Hypothalamus (tissue), 51 donors: ENCODE measurements at regions not wholly inside any gene's neighbourhood (a gene's known extent, or its start where the extent isn't known, plus 50 kb on each side); places are given as distances from the start of the nearest gene placed in this dataset.

Experiments
- DNase-seq, 51 donors: peaks; one replicate each; lab custom pipeline; 2025; lab: John Stamatoyannopoulos, UW

DNA sequence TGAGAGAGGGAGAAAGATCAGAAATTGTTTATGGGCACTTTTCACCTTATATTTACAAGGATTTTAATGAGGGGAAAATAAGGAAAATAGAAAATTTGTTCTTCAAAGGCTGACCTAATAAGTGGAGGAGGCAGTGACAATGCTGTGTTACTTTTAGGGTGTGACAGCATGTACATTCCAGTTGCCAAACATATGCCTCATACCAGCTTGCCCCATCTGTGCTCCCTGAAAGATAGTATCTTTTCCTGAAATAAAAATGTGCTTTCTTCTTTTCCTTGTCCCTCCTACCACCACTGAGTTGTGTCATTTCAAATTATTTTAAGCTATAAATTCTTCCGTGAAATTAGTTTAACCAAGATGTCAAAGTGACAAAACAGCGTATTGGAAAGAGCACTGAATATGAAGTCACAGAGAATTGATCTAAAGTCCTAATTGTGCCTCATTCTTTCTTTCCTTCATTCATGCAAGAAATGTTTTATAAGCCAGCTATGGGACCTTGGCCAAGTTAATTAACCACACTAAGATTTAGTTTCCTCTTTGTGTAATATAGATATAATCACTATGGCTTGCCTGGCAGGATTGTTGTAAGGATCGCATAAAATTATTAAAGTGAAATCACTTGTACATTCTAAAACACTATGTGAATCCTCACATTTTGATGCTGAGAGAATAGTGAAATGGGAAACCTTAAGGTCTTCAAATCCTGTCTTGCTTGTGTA lies 1307.5 kb upstream of the TENM4 start:
- DNase-seq, result no peak

GRCh38 chr11:80746300-80746699 lies 1305.5 kb upstream of the TENM4 start:
- DNase-seq, result no peak

DNA sequence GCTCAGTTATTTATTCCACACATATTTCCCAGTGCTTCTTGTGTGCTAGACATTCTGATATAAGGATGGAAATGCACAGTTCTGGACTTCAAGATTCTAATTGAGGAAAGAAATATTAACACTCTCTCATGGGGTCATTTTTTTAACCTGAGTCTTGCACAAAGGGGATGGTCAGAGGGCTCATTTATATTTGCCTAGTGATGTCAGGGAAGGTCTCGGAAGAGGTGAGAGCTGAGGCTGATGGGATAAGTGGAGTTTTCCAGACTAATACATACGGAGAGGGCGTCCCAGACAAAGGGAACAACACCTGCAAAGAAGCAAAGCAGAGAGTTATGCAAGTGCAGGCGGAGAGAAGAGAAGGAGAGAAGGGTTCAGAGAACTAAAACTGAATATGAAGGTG lies 1304.6 kb upstream of the TENM4 start:
- no peak for DNase-seq

- no peak for DNase-seq
Measured at GRCh38 chr11:80733790-80734189, 1293.0 kb upstream of the TENM4 start.

DNA sequence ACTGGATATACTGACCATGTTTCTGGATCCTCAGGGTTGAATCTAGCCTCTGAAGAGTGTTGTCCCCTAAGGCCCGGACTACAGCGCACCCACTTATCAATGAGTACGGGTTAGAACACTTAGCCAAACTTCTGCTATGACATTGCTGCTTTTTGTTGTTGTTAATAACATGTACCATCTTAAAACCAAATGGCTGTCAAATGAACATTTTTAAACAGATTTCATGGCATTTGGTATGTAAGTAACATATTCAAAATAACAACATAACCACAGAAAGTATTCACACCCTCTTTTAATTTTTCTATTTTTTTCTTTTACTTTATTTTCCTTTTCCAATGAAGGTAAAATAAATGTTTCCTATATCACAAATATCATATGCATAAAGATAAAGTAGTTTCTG lies 1292.5 kb upstream of the TENM4 start:
- DNase-seq, result no peak

DNA sequence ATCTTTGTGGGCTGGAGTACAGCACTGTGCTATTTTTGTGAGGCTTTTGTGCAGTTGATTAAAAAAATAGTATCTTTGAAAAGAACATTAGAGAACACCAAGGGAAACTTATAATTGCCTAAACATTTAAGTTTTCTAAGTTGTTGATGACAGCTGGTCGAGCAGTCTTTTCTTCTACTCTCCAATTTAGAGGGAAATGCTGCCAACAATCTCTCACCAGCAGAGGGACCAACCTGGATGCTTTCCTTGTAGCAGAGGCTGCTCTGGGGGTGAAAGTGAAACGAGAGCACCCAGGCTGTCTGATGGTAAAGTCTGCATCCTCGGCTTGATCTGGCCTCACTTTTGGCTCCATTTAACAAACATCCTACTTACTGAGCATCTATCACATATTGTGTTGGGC lies 1286.5 kb upstream of the TENM4 start:
- DNase-seq, result peak in 4 of 51 donors; percentile 0 to 45 (median 4)

GRCh38 chr11:80726236-80726635 lies 1285.4 kb upstream of the TENM4 start:
- DNase-seq, result no peak

GRCh38 chr11:80724366-80724765 lies 1283.5 kb upstream of the TENM4 start:
- DNase-seq, result no peak

DNA sequence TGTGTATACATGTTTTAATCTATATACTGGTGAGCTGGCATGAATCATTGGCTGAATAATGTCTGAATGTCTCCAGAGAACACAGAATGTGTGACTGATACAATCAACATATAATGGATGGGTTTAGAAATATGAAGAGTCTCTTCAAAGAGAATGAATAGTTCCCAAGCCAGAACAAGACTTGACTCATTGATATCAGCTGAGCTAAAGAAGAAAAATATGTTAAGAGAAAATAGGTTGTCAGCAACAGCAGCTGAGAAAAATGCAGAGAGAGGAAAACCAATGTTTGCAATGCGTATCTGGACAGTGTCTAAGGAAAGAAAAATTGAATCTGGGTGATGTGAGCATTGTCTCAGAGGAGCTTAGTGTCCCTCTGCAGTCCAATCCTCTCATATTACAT lies 1281.8 kb upstream of the TENM4 start:
- no peak for DNase-seq

DNA sequence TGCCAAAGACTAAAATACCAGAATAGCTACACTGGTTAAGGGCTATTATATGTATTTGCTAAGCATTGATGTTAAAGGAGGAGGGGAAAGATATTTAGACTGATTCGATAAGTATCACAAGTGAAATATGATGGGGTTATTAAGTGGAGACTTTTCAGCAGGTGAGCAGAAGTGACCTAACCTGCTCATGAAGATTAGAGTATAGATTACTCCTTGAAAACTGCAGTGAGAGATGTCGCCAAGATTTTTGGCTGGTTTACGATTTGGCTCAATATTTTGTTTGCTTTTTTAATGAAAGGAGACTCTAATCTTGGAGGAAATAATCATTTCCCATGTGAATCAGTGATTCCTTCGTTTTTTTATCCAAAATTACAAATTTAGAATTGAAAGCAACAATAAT lies 1279.5 kb upstream of the TENM4 start:
- no peak for DNase-seq

DNA sequence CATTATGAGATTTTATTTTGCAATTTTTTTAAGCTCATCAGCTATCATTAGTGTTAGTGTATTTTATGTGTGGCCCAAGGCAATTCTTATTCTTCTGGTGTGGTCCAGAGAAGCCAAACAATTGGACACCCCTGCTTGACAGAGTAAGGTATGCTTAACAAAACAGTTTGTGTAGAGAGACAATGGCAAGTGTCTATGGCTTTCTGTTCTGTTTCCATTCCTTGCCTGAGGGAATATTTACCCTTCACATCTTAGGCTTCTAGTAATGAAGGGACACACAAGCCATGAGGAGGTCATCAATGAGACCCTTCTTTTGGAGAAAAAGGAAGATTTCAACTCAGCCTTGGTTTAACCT lies 1278.4 kb upstream of the TENM4 start:
- no peak for DNase-seq

DNA sequence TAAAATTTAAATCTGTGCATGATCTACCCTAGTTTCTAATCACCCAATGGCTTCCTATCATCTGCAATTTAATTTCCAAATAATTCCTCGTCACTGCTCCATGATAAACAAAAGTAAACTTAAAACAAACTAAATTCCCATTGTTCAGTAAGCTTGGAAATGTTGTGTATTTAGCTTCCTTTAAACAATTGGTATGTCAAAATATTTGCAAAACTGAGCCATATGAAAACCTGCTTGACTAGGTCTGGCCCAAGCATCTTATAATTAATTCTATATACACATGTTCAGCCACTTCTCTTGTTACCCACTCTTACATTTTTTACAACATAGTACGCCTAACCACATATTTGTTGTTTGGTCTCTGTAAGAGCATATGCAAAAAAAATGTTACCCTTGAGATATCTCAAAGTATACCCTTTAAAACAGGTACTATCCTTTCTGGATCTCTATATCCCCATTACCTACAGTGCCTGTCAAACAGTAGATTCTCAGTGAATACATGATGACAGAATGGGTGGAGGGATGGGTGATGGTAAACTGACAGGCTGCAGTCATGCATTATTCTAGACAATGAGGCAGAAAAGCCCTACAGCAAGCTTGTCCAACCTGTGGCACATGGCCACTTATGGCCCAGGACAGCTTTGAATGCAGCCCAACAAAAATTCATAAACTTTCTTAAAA lies 1277.9 kb upstream of the TENM4 start:
- DNase-seq, result no peak

- peak in 1 of 51 donors; percentile 22 for DNase-seq
Measured at GRCh38 chr11:80702264-80702663, 1261.4 kb upstream of the TENM4 start.

DNA sequence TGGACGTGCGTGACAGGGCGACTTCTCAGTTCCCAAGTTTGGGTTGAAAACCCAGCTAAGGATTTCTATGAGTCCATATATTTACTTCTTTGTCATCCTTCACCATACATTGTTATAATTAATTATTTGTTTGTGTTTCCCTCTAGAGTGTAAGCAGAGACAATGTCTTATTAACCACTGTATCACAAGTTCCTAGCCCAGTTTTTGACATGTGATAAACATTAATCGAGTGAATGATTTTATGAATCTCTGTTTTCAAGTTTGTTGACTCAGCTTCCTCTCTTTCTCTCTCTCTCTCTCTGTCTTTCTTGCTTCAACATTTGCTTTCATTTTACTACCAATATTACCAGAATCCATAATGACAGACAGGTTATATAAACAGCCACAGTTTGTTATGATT lies 1259.6 kb upstream of the TENM4 start:
- DNase-seq, result no peak

DNA sequence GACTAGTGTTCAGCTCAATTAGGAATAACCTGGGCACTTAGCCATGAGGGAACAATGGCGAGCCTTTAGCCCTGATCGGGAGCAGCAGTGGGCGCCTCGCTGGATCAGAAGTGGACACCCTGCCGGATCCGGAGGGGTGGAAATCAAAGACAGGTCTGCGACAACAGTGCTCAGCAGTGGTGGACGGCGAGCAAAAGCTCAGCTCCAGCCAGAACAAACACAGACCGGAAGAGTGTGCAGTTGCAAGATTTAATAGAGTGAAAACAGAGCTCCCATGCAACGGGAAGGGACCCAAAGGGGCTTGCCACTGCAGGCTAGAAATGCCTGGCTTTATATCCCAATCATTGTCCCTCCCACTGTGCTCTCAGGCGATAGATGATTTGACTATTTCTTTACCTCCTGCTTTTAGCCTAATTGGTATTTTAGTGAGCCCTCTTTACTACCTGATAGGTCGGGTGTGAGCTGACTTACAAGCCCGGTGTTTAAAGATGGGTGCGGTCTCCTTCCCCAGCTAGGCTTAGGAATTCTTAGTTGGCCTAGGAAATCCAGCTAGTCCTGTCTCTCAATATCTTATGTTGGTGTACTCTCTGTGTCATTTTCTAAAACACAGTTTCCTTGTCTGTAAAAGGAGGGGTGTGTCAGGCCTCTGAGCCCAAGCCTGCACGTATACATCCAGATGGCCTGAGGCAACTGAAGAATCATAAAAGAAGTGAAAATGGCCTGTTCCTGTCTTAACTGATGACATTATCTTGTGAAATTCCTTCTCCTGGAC lies 1258.8 kb upstream of the TENM4 start:
- peak in 3 of 51 donors; percentile 0 to 3 (median 2) for DNase-seq

DNA sequence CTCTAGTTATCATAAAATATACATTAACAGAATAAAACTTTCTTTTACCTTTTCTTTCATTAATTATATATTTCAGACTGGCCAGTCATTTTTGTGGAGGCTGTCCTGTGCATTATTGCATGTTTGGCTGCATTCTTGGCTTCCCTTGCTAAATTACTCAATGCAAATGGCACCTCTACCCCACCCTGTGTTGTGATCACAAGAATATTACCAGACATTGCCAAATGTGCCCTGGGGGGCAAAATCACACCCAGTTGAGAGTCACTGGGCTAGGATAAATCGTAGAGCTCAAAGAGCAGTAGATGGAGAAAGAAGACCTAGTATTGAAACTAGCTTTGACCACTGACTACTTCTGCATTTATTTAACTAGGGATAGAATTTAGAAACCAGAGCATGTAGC lies 1257.8 kb upstream of the TENM4 start:
- no peak for DNase-seq

DNA sequence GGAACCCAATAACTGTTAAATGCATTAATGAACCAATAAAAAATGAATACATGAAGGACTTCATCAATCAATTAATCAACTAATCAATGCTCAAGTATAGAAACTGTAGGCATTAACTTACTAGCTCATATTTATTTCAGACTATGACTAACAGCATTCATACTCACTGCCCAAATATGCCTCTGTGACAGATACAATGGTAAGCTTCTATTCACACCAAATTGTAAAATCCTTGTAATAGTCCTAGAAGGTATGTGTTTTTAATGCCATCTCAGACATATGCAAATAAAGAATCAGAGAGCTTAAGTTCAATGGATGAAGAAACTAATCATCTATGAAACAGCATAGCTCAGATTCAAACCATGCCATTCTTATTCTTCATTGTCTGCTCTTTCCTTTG lies 1253.6 kb upstream of the TENM4 start:
- DNase-seq, result no peak

DNA sequence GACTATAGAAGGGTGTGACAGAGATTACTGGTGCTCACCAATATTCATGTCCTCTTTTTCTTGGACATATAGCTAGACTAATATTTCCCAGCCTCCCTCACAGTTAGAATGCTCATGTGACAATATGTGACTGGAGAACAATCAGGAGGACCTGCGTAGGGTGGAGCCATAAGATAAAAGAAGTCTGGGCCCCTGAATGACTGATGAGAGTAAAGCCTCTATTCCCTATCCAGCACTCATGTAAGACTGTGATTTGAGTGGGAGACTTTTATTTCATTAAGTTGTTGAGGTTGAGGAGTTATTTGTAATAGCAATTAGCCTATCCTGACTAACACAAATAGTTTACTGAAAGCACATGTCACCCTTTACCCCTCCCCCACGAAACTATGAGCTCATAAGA lies 1247.1 kb upstream of the TENM4 start:
- no peak for DNase-seq

GRCh38 chr11:80686889-80687288 lies 1246.1 kb upstream of the TENM4 start:
- DNase-seq, result no peak

DNA sequence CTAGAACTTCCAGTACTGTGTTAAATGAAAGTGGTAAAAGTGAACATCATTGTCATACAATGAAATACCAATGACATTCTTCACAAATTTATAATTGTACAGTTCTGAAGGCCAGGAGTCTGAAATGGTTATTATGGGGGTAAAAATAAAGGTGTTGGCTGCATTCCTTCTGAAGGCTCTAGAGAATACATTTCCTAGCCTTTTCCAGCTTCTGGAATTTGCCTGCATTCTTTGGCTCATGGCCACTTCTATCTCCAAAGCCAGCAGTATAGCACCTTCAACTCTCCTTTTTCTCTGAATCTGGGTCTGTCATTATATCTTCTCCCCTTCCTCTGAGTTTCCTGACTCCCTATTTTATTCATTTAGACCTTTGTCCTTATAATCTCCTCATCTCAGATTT lies 1232.7 kb upstream of the TENM4 start:
- DNase-seq, result no peak

DNA sequence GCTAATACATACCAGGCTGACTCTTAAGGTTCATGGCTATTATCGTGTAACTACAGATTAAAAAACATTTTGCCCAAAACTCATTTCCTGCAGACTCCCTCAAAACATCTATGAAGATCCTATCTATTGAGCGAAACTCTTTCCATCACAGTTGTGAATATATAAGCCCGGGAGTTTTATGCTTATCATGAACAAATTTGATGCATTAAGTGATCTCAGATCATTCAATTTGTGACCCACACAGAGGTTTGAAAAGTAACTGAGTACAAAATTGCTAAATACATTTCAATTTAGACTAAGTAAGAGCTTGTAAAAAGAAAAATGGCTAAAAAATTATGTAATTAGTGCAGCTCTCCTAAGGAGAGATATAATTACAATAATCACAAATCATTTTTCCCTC lies 1228.8 kb upstream of the TENM4 start:
- no peak for DNase-seq

- no peak for DNase-seq
Measured at GRCh38 chr11:80668039-80668438, 1227.2 kb upstream of the TENM4 start.
